ENCODE measurements at regions not wholly inside any gene's neighbourhood (a gene's known extent, or its start where the extent isn't known, plus 50 kb on each side); places are given as distances from the start of the nearest gene placed in this dataset.

DNA sequence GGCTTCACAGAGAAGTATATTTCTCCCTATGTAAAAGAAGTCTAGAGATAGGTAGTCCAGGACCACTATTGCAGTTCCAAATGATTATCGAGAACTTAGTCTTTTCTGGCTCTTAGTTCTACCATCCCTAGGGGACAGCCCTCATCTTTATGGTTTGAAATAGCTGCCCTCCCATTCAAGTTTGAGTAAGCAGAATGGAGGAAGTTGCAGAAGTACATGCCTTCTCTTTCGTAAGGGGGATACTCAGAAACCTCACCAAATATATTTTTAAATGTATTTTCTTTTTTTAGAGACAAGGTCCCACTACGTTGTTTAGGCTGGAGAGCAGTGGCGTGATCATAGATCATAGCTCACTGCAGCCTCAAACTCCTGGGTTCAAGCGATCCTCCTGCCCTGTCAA lies 236.8 kb upstream of the RREB1 start:
- TF ChIP-seq RARB (CRISPR knock-in tag; IDR thresholded peaks at IDR 0.05), result no peak
- no peak for TF ChIP-seq ZNF70 (CRISPR knock-in tag; IDR thresholded peaks at IDR 0.05)
- TF ChIP-seq ISL1 (CRISPR knock-in tag; IDR thresholded peaks at IDR 0.05), result no peak
- no peak for TF ChIP-seq BACH2 (CRISPR knock-in tag; IDR thresholded peaks at IDR 0.05; ENCODE audit: borderline replicate concordance)
- ATAC-seq, result no peak

DNA sequence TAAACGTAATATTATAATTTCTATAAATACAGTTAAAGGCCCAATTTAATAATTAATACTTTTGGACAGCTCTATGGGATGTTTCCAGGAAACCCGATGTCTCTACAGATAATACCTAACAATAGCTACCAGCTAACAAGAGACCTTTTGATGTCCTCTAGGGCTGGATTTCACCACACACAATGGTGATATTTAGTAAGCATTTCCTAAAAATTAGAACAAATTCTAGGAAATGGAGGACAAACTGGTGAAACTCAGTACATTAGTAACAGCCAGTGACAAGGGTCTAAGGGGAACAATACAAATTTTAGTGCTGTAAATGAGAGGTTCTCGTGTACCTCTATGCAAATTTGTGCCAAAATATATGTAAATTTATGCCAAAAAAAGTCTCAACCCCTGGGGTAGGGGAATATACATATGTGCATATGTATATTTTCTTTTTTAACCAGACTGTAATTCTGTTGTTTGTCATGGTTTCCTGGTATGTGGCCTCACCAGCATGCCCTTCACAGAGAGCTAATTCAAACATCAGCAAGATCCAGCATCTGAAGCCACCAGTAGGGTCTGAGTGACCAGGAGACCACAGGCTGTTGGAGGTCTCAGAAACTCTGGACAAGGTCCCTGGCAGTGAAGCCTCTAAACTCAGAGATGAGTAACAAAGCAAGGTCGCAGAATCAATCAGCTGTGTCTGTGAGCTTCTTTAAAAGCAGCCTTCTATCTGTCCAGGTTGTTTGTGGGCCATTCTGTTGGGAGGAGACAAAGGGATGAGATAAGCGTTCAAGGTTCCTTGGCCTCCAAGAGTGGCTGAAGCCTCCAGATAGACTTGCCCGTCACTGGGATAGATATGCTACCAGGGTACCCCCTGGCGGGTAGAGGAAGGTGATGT lies 235.1 kb upstream of the RREB1 start:
- TF ChIP-seq TCF4 (CRISPR knock-in tag; IDR thresholded peaks at IDR 0.05; ENCODE audit: borderline replicate concordance) (no peak), ZNF8 (CRISPR knock-in tag; IDR thresholded peaks at IDR 0.05) (no peak), ISL1 (CRISPR knock-in tag; IDR thresholded peaks at IDR 0.05) (no peak), OSR1 (CRISPR knock-in tag; IDR thresholded peaks at IDR 0.05) (no peak), TSHZ2 (CRISPR knock-in tag; IDR thresholded peaks at IDR 0.05) (no peak), RARB (CRISPR knock-in tag; IDR thresholded peaks at IDR 0.05) (no peak), CSDC2 (CRISPR knock-in tag; IDR thresholded peaks at IDR 0.05) (no peak), PATZ1 (CRISPR knock-in tag; IDR thresholded peaks at IDR 0.05; ENCODE audit: borderline replicate concordance) (no peak), CSRNP3 (CRISPR knock-in tag; IDR thresholded peaks at IDR 0.05) (no peak)
- TF ChIP-seq, protein P1, sequence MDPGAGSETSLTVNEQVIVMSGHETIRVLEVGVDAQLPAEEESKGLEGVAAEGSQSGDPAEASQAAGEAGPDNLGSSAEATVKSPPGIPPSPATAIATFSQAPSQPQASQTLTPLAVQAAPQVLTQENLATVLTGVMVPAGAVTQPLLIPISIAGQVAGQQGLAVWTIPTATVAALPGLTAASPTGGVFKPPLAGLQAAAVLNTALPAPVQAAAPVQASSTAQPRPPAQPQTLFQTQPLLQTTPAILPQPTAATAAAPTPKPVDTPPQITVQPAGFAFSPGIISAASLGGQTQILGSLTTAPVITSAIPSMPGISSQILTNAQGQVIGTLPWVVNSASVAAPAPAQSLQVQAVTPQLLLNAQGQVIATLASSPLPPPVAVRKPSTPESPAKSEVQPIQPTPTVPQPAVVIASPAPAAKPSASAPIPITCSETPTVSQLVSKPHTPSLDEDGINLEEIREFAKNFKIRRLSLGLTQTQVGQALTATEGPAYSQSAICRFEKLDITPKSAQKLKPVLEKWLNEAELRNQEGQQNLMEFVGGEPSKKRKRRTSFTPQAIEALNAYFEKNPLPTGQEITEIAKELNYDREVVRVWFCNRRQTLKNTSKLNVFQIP (CRISPR knock-in tag; IDR thresholded peaks at IDR 0.05; ENCODE audit: borderline replicate concordance, low read depth), result no peak
- ATAC-seq, result no peak

GRCh38 chr6:6873778-6874177 lies 234.0 kb upstream of the RREB1 start:
- no peak for ATAC-seq

More at GRCh38 chr6:6873778-6874177, 234.0 kb upstream of the RREB1 start:
- TF ChIP-seq ZC3H10 (CRISPR knock-in tag; IDR thresholded peaks at IDR 0.05), result no peak
- TF ChIP-seq TCF4 (CRISPR knock-in tag; IDR thresholded peaks at IDR 0.05; ENCODE audit: borderline replicate concordance), result no peak
- TF ChIP-seq BACH2 (CRISPR knock-in tag; IDR thresholded peaks at IDR 0.05; ENCODE audit: borderline replicate concordance), result no peak
- TF ChIP-seq PPARA (CRISPR knock-in tag; IDR thresholded peaks at IDR 0.05; ENCODE audit: borderline replicate concordance), result no peak
- TF ChIP-seq ZNF565 (CRISPR knock-in tag; conservative IDR thresholded peaks at IDR 0.05; ENCODE audit: low read depth), result no peak
- no peak for TF ChIP-seq RARB (CRISPR knock-in tag; IDR thresholded peaks at IDR 0.05)
- TF ChIP-seq SNAI2 (CRISPR knock-in tag; IDR thresholded peaks at IDR 0.05), result no peak
- TF ChIP-seq ZNF70 (CRISPR knock-in tag; IDR thresholded peaks at IDR 0.05), result no peak
- TF ChIP-seq PATZ1 (CRISPR knock-in tag; IDR thresholded peaks at IDR 0.05; ENCODE audit: borderline replicate concordance), result no peak
- TF ChIP-seq TSHZ2 (CRISPR knock-in tag; IDR thresholded peaks at IDR 0.05), result no peak
- TF ChIP-seq GLIS3 (CRISPR knock-in tag; IDR thresholded peaks at IDR 0.05), result no peak
- no peak for TF ChIP-seq ZFP30 (CRISPR knock-in tag; IDR thresholded peaks at IDR 0.05)
- TF ChIP-seq TOX (CRISPR knock-in tag; IDR thresholded peaks at IDR 0.05; ENCODE audit: borderline replicate concordance), result no peak

Data from SK-N-SH treated with all-trans-retinoic acid at 6 μM for 48 hours (cell line).